Karpas-422 (cell line): ENCODE measurements at regions not wholly inside any gene's neighbourhood (a gene's known extent, or its start where the extent isn't known, plus 50 kb on each side); places are given as distances from the start of the nearest gene placed in this dataset.

Experiments used
- DNase-seq: peaks from one replicate; pipeline ENCODE4 v3.0.0-alpha.2; 2015
- H2AFZ ChIP-seq: fragments of 200-600 bp; sonication (generic); 2 replicates; pipeline ENCODE4 v1.6.1; 2014; ENCODE audit warnings: antibody characterized with exemption, low read length, mixed read lengths
- H3K27ac ChIP-seq: fragments of 200-600 bp; sonication (generic); 2 replicates; pipeline ENCODE4 v1.5.1; 2014; ENCODE audit warnings: mild to moderate bottlenecking, low read length, moderate library complexity
- H3K27me3 ChIP-seq: fragments of 200-600 bp; sonication (generic); 2 replicates; pipeline ENCODE4 v1.6.1; 2014; ENCODE audit warnings: low read length, mixed read lengths
- H3K36me3 ChIP-seq: fragments of 200-600 bp; sonication (generic); 2 replicates; pipeline ENCODE4 v1.6.1; 2014; ENCODE audit warnings: low read length, mixed read lengths; ENCODE audit not compliant: insufficient read depth
- H3K4me1 ChIP-seq: fragments of 200-600 bp; sonication (generic); 2 replicates; pipeline ENCODE4 v1.6.1; 2014; ENCODE audit warnings: mild to moderate bottlenecking, low read length, mixed read lengths
- H3K4me2 ChIP-seq: fragments of 200-600 bp; sonication (generic); 2 replicates; pipeline ENCODE4 v1.6.1; 2014; ENCODE audit warnings: low read length, low read depth, mild to moderate bottlenecking; ENCODE audit not compliant: poor library complexity, severe bottlenecking
- H3K4me3 ChIP-seq: fragments of 200-600 bp; sonication (generic); 2 replicates; pipeline ENCODE4 v1.5.1; 2014; ENCODE audit warnings: mild to moderate bottlenecking, antibody characterized with exemption, low read length, mixed read lengths
- H3K79me2 ChIP-seq: fragments of 200-600 bp; sonication (generic); 2 replicates; pipeline ENCODE4 v1.6.1; 2014; ENCODE audit warnings: mild to moderate bottlenecking, low read length, mixed read lengths
- H3K9ac ChIP-seq: fragments of 200-600 bp; sonication (generic); 2 replicates; pipeline ENCODE4 v1.6.0; 2014; ENCODE audit warnings: low read length
- H3K9me2 ChIP-seq: fragments of 200-600 bp; sonication (generic), shearing (Covaris generic); replicated peaks from 2 replicates; pipeline ENCODE4 v1.6.0; 2014; ENCODE audit warnings: mild to moderate bottlenecking, low read length, moderate library complexity; ENCODE audit not compliant: insufficient read depth
- H3K9me3 ChIP-seq: fragments of 300-700, 200-600 bp; sonication (generic); 2 replicates; pipeline ENCODE4 v1.6.1; 2014; ENCODE audit warnings: low read length, mixed read lengths
- H4K20me1 ChIP-seq: fragments of 200-600 bp; sonication (generic); 2 replicates; pipeline ENCODE4 v1.6.1; 2014; ENCODE audit warnings: mild to moderate bottlenecking, antibody characterized with exemption, low read length, low read depth; ENCODE audit not compliant: insufficient read depth

GRCh38 chr1:223445402-223445801 is 52.2 kb downstream of the CCDC185 start:
- Histone ChIP-seq H2AFZ (no peak overlapping the region), H3K27me3 (no peaks in the 10 kb centered on the region; the same call in 1 of the 2 replicates), H3K4me1 (no peaks in the 10 kb centered on the region), H3K9me3 (no peaks in the 10 kb centered on the region), H3K9me2 (no peaks in the 10 kb centered on the region), H3K36me3 (no peaks in the 10 kb centered on the region), H3K9ac (no peak overlapping the region), H3K27ac (no peak overlapping the region), H3K4me3 (no peak overlapping the region), H3K4me2 (no peak overlapping the region), H3K79me2 (no peaks in the 10 kb centered on the region), H4K20me1 (no peaks in the 10 kb centered on the region)
- DNase-seq, result no peak

GRCh38 chr1:223453902-223454301 is 60.7 kb downstream of the CCDC185 start:
- no peaks in the 10 kb centered on the region for H3K79me2 ChIP-seq
- no peak overlapping the region for H3K4me2 ChIP-seq
- no peaks in the 10 kb centered on the region for H3K9me3 ChIP-seq
- no peak overlapping the region for H3K27ac ChIP-seq
- H3K27me3 ChIP-seq, result no peaks in the 10 kb centered on the region
- H3K9me2 ChIP-seq, result no peaks in the 10 kb centered on the region
- no peak overlapping the region for H3K9ac ChIP-seq
- no peak for DNase-seq
- no peaks in the 10 kb centered on the region for H3K36me3 ChIP-seq
- H3K4me3 ChIP-seq, result no peak overlapping the region
- H4K20me1 ChIP-seq, result no peaks in the 10 kb centered on the region
- H3K4me1 ChIP-seq, result no peaks in the 10 kb centered on the region
- H2AFZ ChIP-seq, result no peak overlapping the region

GRCh38 chr1:223454959-223455358 is 61.7 kb downstream of the CCDC185 start:
- H4K20me1 ChIP-seq, result no peaks in the 10 kb centered on the region
- no peak overlapping the region for H2AFZ ChIP-seq
- DNase-seq, result no peak
- H3K27me3 ChIP-seq, result no peaks in the 10 kb centered on the region
- no peaks in the 10 kb centered on the region for H3K36me3 ChIP-seq
- H3K4me3 ChIP-seq, result no peak overlapping the region
- no peaks in the 10 kb centered on the region for H3K9me2 ChIP-seq
- H3K9ac ChIP-seq, result no peak overlapping the region
- no peaks in the 10 kb centered on the region for H3K79me2 ChIP-seq
- H3K9me3 ChIP-seq, result no peaks in the 10 kb centered on the region
- H3K27ac ChIP-seq, result no peak overlapping the region
- no peaks in the 10 kb centered on the region for H3K4me1 ChIP-seq
- no peak overlapping the region for H3K4me2 ChIP-seq

- no peak overlapping the region for H2AFZ ChIP-seq
- H3K9me3 ChIP-seq, result no peaks in the 10 kb centered on the region
- no peak overlapping the region for H3K9ac ChIP-seq
- no peak for DNase-seq
- no peak overlapping the region for H3K27ac ChIP-seq
- no peak overlapping the region for H3K4me3 ChIP-seq
- no peaks in the 10 kb centered on the region for H4K20me1 ChIP-seq
- no peak overlapping the region for H3K4me2 ChIP-seq
- no peaks in the 10 kb centered on the region for H3K36me3 ChIP-seq
- H3K9me2 ChIP-seq, result no peaks in the 10 kb centered on the region
- H3K79me2 ChIP-seq, result no peaks in the 10 kb centered on the region
- H3K27me3 ChIP-seq, result no peaks in the 10 kb centered on the region
- no peaks in the 10 kb centered on the region for H3K4me1 ChIP-seq
These were observed 62.3 kb downstream of the CCDC185 start for GRCh38 chr1:223455470-223455869.

- Histone ChIP-seq H3K4me3 (no peak overlapping the region), H3K27ac (no peak overlapping the region), H3K79me2 (no peaks in the 10 kb centered on the region), H3K4me2 (no peak overlapping the region), H3K36me3 (no peaks in the 10 kb centered on the region), H3K9me3 (no peaks in the 10 kb centered on the region), H3K4me1 (no peaks in the 10 kb centered on the region), H2AFZ (no peak overlapping the region), H4K20me1 (no peaks in the 10 kb centered on the region), H3K9ac (no peak overlapping the region), H3K27me3 (no peaks in the 10 kb centered on the region), H3K9me2 (no peaks in the 10 kb centered on the region)
- no peak for DNase-seq
These were observed 63.5 kb downstream of the CCDC185 start for GRCh38 chr1:223456747-223457146.

DNA sequence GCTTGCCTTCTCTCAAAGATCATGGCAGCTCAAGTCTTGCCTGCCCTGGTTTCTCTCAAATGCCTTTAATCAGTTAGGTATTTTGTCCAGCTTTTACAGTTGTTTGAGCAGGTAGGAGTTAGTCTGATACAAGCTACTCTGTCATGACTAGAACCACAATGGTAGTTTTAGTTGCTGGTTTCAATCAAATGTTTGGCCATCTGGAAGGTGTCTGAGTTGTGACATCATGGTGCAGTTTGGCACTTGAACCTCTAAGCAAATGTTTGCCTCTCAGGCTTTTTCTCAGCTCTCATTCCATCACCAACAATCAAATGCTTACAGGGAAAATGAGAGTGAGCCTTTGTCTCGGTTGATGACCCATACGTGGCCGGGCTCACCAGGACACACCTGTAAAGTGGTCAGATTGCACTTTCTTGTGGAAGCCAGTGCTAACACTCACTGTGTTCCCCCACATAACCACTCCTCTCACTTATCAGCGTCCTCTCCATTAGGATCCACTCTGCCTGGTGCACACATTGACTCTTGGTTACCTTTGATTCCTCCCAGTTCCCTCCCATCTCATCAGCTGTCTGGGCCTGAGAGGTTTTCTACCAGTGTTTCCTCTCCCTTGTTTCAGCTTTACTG is 67.5 kb downstream of the CCDC185 start:
- H2AFZ ChIP-seq, result no peak overlapping the region

DNA sequence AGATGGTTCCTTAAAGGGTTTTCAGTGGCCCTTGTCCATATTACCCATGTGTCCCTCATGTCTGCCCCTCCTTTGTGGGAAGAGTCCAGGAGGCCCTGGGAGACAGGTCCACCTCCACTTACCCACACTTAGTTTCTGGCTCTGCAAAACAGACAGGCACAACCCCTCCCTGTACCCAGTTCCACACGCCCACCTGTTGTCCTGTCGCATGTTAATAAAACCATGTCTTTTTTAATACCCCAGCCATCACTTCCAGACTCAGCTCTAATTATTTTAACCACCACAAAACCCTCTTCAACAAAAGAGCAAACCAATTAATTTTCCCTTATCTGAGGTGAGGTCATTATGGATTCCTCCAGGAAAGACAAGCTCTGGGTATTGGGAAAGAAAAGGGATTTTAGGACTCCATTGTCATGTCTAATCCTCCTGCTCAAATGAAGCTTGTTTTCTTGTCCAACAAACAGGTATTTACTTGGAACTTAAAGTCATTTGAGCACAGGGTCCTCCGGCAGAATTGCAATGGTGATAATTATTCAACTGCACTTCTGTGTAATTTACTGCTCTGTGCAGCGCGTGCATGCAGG is 68.9 kb downstream of the CCDC185 start:
- H3K27me3 ChIP-seq, result no peaks in the 10 kb centered on the region
- H3K9me3 ChIP-seq, result no peaks in the 10 kb centered on the region
- no peak overlapping the region for H3K9ac ChIP-seq
- no peaks in the 10 kb centered on the region for H3K36me3 ChIP-seq
- no peaks in the 10 kb centered on the region for H3K9me2 ChIP-seq
- no peak overlapping the region for H3K4me2 ChIP-seq
- no peak overlapping the region for H3K27ac ChIP-seq
- no peaks in the 10 kb centered on the region for H4K20me1 ChIP-seq
- H3K79me2 ChIP-seq, result no peaks in the 10 kb centered on the region
- no peak for DNase-seq
- no peak overlapping the region for H3K4me3 ChIP-seq
- H3K4me1 ChIP-seq, result no peaks in the 10 kb centered on the region
- no peak overlapping the region for H2AFZ ChIP-seq

More for the DNA sequence above, 67.5 kb downstream of the CCDC185 start:
- Histone ChIP-seq H3K27me3 (no peaks in the 10 kb centered on the region), H4K20me1 (no peaks in the 10 kb centered on the region), H3K9me2 (no peaks in the 10 kb centered on the region), H3K9me3 (no peaks in the 10 kb centered on the region), H3K9ac (no peak overlapping the region), H3K36me3 (no peaks in the 10 kb centered on the region), H3K4me1 (no peaks in the 10 kb centered on the region), H3K4me2 (no peak overlapping the region), H3K27ac (no peak overlapping the region), H3K4me3 (no peak overlapping the region), H3K79me2 (no peaks in the 10 kb centered on the region)
- no peak for DNase-seq

GRCh38 chr1:223462866-223463404 is 69.7 kb downstream of the CCDC185 start:
- H2AFZ ChIP-seq, result no peak overlapping the region
- no peak for DNase-seq
- no peaks in the 10 kb centered on the region for H3K9me3 ChIP-seq

More at GRCh38 chr1:223462866-223463404, 69.7 kb downstream of the CCDC185 start:
- Histone ChIP-seq H3K9ac (no peak overlapping the region), H3K4me2 (no peak overlapping the region), H3K27me3 (no peaks in the 10 kb centered on the region), H3K4me3 (no peak overlapping the region), H3K79me2 (no peaks in the 10 kb centered on the region), H3K4me1 (no peaks in the 10 kb centered on the region), H3K27ac (no peak overlapping the region), H3K9me2 (no peaks in the 10 kb centered on the region), H3K36me3 (no peaks in the 10 kb centered on the region), H4K20me1 (no peaks in the 10 kb centered on the region)
